ENCODE measurements at regions not wholly inside any gene's neighbourhood (a gene's known extent, or its start where the extent isn't known, plus 50 kb on each side); places are given as distances from the start of the nearest gene placed in this dataset.

DNA sequence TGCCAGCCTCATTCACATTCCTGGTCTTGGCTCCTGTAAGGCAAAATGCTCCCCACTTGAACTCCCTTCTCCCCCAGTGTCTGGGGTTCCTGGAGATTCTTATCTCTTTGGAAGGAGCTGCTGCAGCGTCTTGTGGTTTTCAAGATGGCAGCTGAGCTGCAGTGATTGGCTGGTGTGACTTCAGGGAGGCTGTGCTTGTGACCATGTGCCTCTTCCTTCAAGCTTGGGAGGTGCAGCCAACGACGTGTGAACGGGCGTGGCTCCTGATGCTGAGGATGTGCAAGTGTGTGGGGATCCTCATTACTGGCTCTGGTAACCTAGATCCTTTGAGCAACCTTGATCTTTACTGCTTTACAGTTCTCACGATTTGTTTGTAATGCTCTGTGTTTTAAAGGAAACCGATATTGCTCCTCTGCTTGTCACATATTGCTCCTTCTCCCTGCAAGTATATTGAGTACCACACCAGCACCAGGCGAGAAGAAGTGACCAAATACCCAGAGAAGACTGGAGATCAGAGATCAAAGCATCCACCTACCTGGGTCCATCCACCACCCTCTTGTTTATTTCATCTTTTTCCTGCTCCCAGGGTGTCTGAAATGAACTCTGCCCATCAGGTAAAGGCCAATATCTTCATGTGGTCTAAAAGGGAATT, 208.5 kb downstream of the FGF9 start:
- TF ChIP-seq, protein P1, sequence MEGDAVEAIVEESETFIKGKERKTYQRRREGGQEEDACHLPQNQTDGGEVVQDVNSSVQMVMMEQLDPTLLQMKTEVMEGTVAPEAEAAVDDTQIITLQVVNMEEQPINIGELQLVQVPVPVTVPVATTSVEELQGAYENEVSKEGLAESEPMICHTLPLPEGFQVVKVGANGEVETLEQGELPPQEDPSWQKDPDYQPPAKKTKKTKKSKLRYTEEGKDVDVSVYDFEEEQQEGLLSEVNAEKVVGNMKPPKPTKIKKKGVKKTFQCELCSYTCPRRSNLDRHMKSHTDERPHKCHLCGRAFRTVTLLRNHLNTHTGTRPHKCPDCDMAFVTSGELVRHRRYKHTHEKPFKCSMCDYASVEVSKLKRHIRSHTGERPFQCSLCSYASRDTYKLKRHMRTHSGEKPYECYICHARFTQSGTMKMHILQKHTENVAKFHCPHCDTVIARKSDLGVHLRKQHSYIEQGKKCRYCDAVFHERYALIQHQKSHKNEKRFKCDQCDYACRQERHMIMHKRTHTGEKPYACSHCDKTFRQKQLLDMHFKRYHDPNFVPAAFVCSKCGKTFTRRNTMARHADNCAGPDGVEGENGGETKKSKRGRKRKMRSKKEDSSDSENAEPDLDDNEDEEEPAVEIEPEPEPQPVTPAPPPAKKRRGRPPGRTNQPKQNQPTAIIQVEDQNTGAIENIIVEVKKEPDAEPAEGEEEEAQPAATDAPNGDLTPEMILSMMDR (conservative IDR thresholded peaks at IDR 0.05; ENCODE audit: low read depth, low read length) = no peak
- TF ChIP-seq POLR2A (IDR thresholded peaks at IDR 0.05; ENCODE audit: low read depth, low read length) (no peak), FOS (IDR thresholded peaks at IDR 0.05; ENCODE audit: low read depth, low read length) (no peak)
